ENCODE measurements at regions not wholly inside any gene's neighbourhood (a gene's known extent, or its start where the extent isn't known, plus 50 kb on each side); places are given as distances from the start of the nearest gene placed in this dataset.

- no peak for DNase-seq (ENCODE audit: low spot score)
These were observed 93.7 kb upstream of the CARD18 start for GRCh38 chr11:105233285-105233684.

DNA sequence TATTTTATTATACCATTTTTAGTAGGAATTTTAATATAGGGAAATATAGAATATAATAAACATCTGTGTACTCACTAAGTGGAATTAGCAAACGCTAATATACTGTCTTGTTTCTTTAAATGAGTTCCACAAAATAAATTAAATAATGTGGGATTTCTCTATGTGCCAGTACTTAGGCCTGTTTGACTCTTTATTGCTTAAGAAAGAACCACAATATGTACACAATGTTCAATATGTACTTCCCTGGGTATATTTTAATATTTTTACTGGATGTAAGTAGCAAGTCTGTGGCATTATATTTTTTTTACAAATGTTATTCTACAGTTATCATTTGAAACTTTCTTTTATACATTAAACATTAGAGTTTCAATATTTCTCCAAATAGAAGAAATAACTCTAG, 92.5 kb upstream of the CARD18 start:
- no peak for DNase-seq (ENCODE audit: low spot score)

DNA sequence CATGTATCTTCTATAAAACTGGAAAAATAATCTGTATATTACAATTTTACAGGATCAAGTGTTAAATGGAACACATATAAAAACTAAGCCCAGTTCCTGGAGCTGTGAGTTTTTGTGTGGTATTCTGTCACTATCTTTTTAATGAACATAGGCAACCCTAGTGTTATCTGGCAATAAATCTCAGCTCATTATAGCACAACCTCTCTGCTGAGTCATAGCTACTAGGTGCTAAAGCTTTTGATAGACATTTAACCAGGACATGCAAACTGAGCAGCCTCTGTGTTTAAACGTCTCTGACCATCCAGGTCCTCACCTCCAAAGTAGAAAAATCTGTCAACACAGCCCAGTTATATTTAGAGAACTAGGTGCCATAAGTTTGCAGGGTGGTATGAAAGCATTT, 91.0 kb upstream of the CARD18 start:
- no peak for DNase-seq (ENCODE audit: low spot score)

GRCh38 chr11:105229761-105230160, 90.2 kb upstream of the CARD18 start:
- no peak for DNase-seq (ENCODE audit: low spot score)

DNA sequence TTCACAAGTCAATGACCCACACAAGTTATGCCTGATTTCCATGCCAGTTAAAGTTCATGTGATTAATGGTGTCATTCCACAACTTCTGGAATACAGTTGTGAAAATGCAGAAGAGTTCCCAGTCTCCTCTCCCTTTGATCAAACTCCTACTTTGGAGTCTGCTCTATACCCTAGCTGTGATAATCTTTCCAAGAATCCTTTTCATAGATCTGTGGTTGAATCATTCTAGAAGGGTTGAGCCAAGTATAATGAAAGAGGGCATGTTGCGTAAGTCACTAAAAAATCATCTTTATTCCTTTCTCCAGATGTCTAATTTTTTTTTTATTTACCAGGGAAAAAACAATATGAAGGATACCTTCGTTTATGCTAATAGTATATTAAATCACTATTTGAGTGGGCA, 89.7 kb upstream of the CARD18 start:
- DNase-seq (ENCODE audit: low spot score) = no peak

GRCh38 chr11:105227363-105227762, 87.8 kb upstream of the CARD18 start:
- no peak for DNase-seq (ENCODE audit: low spot score)

- no peak for DNase-seq (ENCODE audit: low spot score)
These were observed 87.2 kb upstream of the CARD18 start for GRCh38 chr11:105226766-105227165.

DNA sequence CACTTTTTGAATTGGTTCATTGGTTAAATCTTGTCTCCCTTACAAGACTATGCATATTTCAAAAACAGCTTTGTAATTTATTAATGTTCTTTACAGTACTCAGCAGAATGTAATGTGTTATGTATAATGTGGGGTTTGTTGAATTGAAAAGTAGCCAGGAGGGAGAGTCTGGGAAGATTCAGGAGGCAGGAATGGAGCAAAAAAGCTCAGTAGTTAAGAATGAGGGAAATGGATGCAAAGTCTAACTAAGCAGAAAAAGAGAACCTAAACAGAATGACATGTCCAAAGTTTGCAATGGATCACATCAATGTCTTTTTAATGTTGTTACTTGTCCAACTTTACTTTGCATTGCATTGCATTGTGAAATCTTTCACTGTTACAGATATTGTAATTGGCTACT, 86.5 kb upstream of the CARD18 start:
- no peak for DNase-seq (ENCODE audit: low spot score)

- DNase-seq (ENCODE audit: low spot score) = no peak
These were observed 85.1 kb upstream of the CARD18 start for GRCh38 chr11:105224482-105225253.

- DNase-seq (ENCODE audit: low spot score) = no peak
These were observed 80.6 kb upstream of the CARD18 start for GRCh38 chr11:105220121-105220520.

DNA sequence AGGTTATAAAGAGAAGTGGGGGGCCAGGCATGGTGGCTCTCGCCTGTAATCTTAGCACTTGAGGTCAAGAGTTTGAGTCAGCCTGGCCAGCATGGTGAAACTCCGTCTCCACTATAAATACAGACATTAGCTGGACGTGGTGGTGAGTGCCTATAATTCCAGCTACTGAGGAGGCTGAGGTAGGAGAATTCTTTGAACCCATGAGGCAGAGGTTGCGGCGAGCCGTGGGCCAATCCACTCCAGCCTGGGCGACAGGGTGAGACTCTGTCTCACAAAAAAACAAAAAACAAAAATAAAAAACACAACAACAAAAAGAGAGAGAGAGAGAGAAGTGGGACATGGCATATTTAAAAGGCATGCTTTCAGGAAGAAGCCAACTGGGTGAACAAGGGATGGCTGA, 80.1 kb upstream of the CARD18 start:
- no peak for DNase-seq (ENCODE audit: low spot score)

- no peak for DNase-seq (ENCODE audit: low spot score)
These were observed 79.7 kb upstream of the CARD18 start for GRCh38 chr11:105219269-105219668.

DNA sequence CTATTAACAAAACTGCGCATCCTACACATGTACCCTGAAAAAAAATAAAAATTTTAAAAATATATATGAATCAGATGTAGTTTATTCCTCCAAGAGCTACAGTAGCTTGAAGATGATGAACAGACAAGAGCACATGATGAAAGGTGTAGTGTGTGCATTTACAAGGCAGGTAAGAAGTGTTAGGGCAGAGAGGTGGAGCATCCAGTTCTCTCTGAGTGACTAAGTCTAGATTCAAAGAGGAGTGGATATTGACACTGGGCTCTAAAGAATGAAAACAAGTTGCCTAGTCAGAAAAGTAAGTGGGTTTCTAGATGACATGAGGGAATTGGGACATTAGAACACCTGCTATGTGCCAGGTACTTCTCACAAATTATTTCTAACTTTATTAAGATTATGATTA, 76.0 kb upstream of the CARD18 start:
- no peak for DNase-seq (ENCODE audit: low spot score)

- no peak for DNase-seq (ENCODE audit: low spot score)
These were observed 72.4 kb upstream of the CARD18 start for GRCh38 chr11:105211806-105212554.

DNA sequence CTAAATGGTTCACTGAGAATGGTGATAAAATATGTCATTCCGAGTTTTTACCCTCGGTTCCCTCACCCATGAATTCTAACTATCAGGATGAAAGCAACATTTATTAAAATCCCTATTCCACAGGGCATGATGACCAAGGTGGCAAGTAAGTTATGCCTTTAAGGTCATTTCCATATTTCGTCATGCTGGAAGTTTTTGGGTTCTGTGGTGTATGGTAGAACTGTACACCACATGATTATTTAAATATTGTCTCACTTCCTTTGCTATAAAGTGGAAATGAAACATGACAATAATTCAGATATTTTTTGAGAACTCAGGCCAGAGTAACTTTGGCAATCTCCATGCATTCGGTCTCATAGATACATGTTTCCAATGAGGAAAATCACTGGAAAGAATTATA, 68.5 kb upstream of the CARD18 start:
- no peak for DNase-seq (ENCODE audit: low spot score)

DNA sequence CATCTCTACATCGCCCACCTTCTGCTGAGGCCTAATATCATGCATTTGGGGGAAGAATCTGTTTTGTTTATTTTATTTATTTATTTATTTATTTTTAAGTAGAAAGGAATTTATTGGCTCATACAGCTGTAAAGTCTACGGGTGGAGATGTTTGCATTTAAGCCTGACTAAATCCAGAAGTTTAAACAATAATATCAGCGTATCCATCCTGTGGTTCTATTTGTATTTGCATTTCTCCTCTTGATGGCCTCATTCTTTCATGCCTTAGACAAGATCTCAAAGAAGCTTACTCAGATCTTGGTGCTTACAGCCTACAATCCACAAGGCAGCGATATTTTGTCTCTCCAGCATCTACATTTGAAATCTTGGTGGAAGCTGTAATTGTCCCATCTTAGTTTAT, 67.1 kb upstream of the CARD18 start:
- DNase-seq (ENCODE audit: low spot score) = no peak

DNA sequence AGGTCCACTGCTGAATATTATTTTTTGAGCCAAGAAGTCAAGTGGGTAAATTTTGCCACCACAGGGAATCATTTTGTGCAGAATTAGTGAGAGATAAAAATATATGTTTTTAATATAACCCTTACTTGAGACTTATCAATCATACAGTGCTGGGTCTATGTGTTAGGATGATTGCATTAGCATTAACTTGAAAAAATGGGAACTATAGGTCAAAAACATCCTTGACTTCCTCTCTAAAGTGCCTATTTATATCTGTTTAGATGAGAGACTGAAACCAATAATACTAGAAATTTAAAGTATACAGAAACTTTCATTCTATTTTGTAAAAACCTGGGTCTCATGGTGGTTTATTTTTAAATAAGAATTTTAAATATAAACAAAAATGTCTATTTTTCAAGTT, 65.1 kb upstream of the CARD18 start:
- no peak for DNase-seq (ENCODE audit: low spot score)

DNA sequence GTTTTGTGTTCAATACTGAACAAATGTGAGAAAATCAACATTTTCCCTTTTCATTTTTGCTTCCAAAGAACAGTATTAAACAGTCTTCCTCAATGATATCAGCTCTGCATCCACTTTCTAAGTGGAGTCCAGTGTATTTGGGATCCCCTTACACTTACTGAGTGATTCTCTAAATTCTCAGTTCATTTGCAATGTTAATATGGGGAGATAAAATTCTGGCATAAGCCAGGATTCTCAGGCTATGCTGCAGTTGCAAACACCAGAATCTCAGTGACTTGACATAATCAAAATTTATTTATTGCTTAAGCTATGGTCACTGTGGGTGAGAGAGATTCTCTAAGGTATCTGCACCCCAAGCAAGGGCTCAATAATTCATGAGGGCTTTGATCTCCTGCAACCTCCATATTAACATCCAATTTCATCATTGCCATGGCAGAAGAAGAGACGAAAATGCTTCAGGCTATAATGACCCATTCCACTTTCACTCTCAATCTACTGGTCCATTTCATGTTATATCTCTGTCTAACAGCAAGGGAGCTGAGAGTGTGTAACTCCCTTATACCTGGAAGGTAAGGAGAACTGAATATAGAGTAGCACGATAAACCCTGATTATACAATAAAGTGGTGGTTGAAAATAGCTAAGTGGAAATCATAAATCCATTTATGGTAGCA, 64.1 kb upstream of the CARD18 start:
- no peak for DNase-seq (ENCODE audit: low spot score)

DNA sequence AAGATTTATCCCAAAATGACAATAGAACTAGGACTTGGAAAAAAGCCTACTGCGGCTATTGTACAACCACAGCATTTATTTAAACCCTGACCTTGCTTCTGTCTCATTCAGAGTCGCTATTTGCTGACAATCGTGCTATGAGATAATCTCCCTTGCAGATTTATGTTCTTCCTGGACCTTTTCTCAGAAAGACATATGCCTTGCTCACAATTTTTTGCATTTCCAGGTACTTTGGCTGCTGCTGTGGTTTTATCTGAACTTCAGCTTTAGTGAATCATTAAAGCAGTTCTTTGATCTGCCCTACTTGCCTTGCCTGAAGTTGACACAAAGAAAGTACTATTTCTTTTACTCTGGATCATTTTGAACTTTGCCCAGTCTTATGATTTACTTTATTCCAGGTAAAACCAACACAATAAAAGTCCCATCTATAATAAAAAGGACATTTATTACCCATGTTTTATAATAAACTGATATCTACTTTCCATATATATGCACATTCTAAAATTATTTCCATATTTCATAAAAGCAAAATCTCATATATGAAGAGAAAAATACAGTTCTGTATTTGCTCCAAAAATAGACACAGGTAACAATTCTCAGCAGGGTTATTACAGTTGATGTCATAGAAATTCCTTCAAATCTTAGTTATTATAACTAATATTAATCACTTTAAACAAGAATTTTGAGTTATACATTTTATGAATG, 63.4 kb upstream of the CARD18 start:
- DNase-seq (ENCODE audit: low spot score) = peak; percentile 7

DNA sequence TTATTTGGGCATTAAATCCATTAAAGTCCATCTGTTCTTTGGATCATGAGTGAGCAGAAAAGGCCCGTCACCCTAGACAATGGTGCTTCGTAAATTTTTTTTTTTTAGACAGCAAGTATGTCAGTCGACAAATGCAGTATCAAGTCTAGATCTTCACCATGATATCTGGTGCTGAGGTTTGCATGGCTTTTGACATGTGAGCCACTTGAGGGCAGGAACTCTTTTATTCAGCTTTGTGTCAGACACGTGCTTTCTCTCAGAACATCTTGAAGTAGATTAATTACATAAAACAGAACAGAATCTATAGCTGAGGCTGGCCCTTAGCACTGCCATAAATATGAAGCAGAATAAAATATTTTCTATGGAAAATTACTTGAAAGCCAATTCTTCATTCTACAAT, 62.9 kb upstream of the CARD18 start:
- no peak for DNase-seq (ENCODE audit: low spot score)

DNA sequence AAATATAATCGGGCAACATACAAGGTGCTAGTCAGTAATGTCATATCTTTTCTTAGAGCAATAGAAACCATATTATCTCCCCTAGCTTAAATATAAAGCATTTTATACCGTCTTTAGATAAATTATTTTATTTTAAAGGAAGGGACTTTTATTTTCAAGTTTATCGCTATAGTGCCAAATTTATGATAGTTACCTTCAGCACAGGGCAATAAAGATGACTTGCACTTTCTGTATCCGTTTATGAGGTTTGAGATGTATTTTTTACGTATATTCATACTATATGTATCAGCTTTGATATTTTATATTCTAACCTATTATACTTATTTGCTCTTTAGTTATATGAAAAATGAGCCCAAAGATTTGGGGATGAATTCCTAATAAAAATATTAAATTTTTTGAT, 61.6 kb upstream of the CARD18 start:
- DNase-seq (ENCODE audit: low spot score) = no peak

GRCh38 chr11:105197071-105197815, 57.7 kb upstream of the CARD18 start:
- DNase-seq (ENCODE audit: low spot score) = no peak
